GM18511 (cell line): ENCODE measurements at regions not wholly inside any gene's neighbourhood (a gene's known extent, or its start where the extent isn't known, plus 50 kb on each side); places are given as distances from the start of the nearest gene placed in this dataset.

ENCODE experiments used
- ATAC-seq: cut with Tn5 transposase; IDR thresholded peaks from one replicate; pipeline ENCODE4 v1.9.1; 2021; ENCODE audit warnings: mild to moderate bottlenecking, moderate library complexity; ENCODE audit not compliant: unreplicated experiment

DNA sequence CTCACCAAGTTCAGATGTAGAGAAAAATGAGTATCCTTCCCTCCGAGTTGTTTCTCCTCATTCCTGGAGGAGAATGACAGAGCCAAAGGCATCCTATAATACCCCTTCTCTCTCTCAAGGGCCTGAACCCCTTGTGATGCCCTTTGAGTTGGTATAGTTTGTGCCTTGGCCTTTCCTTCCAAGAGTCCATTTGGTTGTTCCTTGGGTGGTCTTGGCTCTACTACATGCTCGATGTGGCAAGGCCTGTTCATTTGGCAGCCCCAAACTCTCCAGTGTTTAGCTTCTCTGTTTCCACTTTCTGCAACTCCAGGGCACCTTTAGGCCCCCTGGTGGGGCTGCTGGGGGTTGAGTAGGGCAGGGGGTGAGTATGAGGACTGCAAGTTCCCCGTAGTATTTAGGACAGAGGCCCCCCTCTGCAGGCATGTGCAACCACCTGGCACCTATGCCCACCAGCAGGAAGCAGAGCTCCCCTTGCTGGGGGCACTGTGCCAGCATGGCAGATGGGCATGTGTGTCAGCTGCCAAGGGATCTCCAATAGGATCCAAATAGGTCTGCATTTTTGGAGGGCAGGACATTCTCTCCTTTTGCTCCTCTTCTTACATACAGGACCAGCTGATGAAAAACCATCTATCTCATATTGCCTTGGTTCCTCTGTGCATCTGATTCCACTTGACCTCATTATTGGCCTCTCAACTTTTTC, 217.2 kb upstream of the CADM1 start:
- ATAC-seq: no peak

DNA sequence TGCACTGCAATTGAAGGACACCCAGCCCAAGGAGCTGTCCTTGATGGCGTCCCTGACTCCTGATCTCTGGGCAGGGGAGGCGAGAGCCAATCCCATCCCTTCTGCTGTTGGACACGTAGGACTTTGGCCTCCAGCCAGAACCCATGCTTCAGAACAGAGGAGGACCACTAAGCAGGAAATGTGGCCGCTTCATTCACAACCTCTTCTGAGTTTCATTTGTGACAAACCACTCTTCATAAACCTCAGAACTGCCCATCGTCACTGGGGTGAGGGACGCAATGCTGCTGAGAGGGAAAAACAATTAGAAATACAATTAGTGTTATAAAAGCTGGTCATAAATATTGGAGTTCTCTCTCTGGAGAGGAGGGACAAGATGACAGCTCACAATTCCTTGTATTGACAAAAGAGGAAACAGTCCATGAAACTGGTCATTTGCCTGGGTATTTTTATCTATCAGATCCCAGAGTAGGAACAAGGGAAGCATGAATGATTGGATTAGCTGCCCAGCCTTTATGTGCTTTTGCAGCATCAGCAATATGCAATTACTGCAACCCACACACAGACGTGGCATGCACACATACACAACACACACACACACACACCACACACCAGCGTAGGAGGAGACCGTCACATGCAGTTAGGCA, 216.5 kb upstream of the CADM1 start:
- ATAC-seq: no peak

DNA sequence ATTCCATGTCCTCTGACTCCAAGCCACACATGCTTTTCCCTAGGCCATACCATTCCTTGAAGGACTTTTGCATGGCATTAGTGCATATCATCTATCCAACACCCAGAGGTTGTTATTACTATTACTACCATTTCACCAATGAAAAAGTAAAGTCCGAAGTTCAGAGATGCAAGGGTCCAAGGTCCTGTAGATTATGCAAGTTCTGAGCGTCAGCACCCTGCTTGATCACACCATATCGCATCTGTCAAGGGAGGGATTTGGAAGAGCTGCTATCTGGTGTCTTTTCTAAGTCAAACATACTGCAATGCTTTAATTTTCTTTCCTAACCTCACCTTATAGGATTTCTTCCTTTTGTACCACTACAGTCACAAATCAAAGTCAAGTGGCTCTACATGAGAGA, 214.7 kb upstream of the CADM1 start:
- no peak for ATAC-seq

DNA sequence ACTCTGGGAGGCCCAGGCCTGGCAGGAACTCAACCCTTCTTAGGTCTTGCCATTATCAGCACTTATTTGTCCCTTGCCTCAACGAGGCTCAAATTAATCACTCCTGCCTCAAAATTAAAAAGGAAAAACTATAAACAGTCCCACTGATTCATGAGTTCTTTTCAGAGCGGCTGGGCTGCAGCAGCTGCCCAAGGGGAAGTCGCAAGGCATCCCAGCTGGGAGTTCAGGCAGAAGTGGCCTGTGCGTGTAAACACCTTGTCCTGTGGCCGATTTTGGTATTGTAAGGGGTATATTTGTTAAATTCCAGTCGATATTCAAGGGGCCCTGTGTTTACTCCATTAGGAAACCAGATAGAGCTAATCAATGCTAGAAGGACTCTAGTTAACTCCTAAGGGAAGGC, 213.9 kb upstream of the CADM1 start:
- ATAC-seq: no peak

DNA sequence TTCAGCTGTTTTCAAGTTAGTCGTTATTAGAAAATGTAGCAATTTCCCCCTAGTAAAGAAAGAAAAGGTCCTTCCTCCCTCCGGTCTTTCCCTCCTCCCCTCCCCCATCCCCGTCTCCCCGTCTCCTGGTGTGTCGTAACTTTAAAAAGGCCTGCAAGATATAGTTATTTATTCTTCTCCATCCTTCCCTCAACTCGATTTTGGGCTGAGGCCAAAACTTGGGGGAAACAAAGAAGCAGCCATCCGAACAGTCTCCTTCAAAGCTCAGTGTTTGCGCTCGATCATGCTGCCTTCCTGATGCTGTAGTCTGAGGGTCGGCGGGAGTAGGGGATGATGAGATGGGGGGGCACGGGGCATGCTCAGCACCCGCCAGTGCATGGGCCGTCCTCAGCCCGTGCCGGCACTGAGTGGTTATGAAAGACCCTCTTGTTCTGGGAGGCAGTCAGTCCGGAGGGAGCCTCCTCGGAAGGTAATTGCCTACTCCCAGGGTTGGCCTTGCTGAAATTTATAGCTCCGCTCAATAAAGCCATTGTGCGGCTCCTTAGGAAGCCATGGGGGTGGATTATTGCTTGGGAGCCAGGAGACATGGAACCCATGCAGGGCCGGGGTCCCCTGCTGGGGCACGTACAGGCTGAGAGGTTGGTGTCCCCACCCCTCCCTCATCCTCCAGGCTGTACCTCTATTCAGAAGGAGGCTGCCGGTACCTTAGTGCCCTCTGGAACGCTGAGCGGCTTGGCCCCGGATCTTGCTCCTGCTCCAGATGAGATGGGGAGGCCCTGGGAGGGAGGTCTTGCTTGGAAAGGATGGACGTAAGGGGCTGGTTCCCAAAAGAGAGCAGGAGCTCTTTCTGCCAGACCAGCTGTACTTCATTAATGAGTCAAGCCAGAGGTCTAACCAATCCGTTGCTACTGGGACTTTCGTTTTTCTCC, 212.7 kb upstream of the CADM1 start:
- ATAC-seq: no peak

DNA sequence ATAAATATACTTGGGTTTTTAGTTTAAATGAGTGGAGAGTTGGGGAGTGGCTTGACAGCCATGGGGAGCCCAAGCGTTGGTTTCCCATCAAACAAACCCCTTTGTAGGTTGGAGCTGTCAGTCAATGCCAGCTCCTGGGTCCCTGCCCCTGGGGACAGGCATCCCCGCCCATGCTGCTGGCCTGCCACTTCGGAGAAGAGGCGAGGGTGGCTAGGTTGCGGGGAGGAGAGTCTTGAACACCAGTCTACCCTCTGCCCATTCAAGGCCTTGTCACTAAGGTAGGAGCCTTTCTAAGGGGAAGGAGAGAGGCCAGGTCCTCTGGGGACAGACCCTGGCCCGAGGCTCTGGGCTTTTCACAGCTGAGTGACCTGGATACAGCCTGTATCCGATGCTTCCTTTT, 211.9 kb upstream of the CADM1 start:
- ATAC-seq: no peak

DNA sequence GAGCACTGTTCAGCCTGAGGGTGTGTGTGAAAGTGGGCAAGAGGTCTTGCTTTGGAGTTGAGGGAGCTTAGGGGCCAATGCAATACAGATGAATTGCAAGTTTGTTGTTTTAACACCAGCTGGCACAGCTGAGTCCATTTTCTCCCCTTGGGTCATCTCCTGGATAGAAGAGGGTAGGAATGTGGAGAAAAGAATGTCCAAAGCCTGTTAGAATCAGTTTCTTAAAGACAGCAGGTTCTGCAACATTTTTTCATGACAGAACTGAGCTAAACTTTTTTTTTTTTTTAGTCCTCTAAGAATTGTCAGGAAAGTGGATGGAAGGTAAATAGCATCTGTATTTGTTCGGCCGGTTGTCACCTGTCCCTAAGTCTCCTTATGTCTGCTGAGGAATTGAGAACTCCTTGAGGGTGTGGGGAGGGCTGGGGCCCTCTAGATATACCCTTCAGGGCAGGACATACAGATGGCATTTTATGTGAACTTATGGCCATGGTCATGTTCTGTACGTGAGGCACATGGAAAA, 211.1 kb upstream of the CADM1 start:
- no peak for ATAC-seq

DNA sequence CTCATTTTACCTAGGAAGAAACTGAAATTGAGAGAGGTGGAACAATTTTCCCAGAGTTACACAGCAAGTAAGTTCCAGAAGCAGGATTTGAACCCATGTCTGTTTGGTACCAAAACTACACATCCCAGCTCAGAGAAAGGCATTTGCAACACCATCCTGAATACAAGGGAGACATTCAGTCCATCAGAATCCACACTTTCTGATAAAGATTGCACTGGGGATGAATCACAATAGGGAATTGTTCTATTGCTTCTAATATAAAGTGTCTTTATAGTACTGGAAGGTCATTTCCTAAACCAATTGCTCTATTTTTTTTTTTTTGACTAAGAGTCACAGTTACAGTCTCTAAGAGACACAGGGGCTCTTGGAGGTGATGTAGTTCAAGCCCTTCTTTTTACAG, 208.1 kb upstream of the CADM1 start:
- no peak for ATAC-seq

DNA sequence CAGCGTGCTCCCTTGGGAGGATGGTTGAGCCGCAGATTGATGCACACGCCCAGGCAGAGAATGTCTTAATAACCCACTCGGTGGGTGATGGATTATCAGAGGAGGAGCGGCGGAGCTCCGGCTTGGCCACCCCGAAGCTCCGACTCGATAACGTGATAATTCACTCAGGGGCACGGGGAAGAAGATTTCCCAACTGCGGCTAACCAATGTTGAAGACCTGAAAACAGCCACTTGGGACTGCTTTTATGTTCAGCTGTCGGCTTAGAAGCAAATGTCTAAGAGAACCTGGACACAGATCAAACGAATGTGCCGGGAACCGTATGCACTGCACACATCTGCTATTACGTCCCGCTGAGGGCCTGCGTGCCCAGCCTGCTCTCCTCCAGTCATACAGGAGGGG, 206.8 kb upstream of the CADM1 start:
- ATAC-seq: no peak

DNA sequence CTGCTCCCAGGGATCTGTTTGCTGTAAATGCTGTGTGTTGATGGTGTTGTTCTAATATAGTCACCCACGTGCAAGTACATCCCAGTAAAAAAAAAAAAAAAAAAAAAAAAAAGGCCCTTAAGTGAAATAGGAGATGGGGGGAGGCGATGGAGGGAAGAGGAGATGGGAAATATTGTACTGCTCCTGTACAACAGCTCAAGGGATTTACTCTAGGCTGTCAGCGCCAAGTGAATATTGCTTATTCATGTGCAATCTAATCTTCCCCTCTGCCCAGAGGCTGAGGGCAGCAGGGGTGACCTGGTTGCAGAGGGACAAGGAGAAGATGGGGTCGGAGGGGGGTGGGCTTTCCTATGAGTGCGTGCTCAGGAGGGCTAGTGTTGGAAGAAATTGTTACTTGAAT, 206.2 kb upstream of the CADM1 start:
- no peak for ATAC-seq

DNA sequence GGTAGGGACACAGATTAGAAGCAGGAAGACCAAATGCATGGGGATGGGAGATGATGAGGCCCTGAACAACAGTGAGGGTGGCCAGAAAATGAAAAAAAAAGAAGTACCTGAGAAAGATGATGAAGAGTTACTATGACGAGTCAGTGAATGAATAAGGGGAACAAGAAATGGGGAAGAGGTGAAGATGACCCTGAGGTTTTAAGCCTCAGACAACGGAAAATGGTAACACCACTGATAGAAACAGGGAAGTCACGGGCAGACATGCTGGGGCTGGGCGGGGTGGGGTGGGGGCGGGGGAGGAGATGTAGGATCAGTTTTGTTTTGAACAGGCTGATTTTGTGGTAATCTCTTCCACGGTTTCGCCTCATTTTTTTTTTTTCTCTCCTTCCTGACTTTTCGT, 205.1 kb upstream of the CADM1 start:
- ATAC-seq: no peak

DNA sequence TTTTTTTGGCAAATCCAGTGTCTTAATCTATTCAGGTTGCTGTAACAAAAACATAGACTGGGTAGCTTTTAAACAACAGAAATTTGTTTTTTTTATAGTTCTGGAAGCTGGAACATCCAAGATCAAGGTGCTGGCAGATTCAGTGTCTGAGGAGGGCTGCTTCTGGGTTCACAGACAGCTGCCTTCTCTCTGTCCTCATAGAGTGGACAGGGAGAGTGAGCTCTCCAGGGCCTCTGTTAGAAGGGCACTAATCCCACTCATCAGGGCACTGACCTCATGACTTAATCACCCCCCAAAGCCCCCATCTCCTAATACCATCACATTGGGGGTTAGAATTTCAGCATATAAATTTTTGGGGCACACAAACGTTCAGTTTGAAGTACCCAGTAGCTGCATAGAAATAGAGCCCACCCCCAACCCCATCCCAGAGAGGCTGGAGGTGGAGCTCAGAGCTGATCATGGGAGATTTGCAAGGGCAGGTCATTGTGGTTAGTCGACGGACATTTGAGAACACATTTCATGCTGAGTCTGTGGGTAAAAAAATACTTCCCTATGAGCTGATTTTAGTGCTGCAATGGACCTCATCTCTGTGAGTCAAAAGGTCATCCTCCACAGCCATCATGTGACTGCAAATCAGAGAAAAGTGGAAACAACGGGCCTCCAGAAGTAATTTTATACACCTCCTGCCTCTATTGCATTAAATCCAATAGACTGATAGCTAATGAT, 203.1 kb upstream of the CADM1 start:
- ATAC-seq: no peak

DNA sequence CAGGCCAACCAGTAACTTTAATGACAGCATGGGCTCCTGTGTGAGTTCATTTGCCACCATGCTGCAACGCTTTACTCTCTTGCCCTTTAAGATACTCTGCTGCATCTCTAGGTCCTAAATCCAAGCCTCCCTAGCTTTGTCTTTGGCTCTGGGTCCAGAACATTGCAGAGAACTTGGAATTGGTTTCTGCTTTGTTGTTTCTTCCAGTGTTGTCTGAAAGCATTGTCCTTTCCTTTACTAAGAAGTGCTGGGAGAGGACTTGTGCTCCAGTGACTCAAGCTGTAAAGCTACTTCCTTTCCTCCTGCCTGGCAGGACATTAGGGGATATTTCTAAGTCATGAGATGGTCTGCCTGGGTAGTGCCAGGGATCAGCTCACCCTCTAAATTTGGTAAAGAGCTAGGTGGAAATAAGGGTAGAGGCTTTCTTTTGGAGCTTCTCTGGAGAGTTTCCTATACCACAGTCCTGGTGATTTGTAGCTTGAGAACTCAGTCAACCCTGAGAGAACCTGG, 202.5 kb upstream of the CADM1 start:
- no peak for ATAC-seq

DNA sequence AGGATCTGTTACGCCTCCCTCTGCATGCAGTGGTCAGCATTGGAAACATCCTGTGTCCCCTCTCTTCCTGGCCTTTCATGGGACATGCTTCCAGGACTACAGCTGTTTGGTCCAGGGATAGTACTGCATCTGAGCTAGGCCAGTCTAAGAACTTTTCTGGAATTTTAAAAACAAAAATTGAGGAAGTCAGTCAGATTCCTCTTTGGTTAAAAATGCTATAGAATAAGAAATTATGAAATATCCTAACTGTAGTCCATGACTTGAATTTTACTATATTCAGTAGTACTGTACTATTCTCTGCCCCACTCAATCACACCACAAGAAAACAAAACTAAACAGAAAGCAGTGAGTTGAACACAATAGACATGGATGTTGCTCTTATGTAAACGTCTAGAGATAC, 201.0 kb upstream of the CADM1 start:
- ATAC-seq: no peak

DNA sequence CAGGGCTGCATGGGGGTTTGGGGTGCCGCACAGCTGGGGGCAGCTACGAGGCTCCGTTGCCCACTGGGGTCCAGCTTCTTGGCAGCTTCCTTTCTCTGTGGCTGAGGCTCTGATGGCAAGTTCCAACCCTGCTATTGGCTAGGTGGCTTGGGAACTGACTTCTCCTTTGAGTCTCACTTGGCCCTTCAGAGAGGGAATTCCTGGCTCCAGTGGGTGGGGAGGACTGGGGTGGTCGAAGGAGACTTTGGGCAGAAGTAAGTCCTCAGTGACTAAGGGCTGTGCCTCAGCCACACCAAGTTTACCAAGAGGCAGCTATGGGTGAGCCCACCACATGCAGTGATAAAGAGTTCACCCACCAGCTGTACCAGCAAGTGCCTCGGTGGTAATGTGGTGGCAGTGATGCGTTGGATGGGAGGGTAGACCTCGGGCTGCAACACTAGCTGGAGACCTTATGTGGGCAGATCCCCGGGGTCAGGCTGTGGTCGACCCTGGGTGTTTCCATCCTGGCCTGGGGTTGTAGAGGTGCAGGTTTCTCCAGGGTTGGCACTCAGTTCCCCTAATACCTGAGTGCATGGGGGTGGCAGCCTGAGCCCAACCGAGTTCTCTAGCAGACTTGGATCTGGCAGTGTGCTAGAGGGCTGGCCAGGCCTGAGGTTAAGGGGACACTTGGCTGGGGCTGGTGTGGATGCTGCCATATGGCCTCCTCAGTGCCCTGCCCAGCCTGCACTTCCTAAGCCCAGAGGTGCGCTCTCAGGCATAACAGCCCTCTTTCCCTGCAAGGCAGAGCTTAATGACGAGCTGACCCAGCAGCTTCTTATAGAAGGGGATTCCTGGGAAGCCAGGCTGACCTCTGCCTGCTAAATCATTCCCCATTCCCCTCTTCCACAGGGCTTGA, 197.0 kb upstream of the CADM1 start:
- no peak for ATAC-seq

DNA sequence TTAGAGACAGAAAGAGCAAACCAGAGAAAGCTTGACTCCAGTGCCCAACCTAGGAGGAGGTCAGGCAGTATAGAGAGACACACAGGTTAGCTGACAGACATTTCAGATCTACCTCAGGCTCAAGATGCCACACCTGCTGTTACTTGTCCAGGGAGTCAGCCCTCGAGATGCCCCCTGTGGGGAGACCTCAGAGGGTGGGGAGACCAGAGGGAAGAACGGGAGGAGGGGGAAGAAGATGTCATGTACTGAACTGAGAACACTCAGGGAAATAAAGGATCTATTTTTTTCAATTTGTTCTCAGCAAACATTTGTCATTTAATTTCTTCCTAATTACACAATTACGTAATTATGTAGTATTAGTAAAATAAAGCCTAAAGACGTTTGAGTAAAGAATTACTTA, 196.3 kb upstream of the CADM1 start:
- no peak for ATAC-seq

DNA sequence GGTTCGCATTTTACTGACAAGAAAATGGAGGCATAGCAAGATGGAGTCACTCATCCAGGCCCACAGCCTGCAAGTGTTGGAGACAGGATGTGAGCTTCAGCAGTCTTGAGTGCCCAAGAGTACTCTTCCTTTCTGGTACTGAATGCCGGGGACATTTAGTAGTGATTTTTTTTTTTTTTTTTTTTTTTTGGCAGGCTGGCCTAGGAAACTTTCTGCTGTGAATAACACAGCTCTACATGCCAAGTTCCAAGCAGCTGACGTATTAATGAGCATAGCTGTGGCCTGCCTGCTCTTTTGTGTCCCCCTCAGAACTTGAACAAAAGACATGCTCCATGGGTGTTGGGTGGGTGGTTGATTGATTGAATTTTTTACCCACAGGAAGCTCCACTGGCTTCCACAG, 195.5 kb upstream of the CADM1 start:
- ATAC-seq: no peak

DNA sequence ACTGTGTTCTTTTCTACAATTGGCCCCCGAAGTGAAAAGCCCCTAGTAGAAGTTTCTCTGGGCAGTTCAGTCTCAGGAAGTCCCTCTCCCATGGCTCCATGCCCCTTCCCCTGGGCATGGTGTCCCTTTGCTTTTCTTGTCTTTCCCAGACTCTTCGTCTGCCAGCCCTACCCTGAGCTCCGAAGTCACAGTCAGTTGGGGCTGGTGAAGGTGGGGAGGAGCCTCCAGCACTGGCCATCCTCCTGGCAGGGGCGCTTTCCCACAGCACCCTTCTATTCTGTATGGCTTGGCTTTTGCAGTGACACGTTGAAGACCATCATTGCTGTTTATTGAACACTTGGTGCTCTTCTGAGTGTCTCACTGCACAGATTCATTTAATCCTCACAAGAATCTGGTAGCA, 195.1 kb upstream of the CADM1 start:
- ATAC-seq: no peak

DNA sequence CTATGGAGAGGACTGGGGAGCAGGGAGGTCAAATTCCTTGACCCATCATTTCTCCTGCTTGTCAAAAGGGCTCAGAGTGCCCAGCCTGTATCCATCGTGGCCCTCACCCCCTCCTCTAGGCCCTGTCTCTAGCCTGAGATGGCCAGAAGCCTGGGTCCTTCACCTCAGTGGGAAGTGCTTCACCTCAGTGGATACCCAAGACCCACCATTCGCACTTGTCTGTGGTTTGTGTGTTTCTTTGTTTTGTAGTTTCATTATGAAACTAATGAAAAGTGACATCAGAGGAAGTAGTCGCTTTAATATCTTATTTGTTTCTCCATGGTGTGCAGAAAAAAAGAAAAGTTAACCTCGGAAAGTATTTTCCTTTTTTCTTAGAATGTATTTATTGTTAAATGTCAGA, 194.0 kb upstream of the CADM1 start:
- ATAC-seq: no peak

DNA sequence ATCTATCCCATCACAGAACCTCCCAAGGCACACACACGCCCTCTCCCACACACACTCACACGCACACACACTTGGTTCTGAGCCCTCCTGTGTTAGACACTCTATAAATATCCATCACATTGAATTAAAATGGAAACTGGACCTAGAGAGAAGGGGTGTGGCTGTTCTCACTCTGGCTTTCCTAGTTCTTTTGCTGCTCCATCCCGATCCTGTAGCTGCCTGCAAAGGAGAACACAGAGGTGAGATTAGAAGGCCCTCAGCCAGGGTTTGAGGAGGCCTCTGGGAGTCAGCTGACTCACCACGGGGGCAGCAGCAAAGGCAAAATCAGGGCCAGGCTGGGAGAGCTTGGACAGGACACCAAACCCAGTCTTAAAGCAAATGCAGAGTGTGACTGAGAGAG, 192.3 kb upstream of the CADM1 start:
- ATAC-seq: no peak
